ENCODE measurements at regions not wholly inside any gene's neighbourhood (a gene's known extent, or its start where the extent isn't known, plus 50 kb on each side); places are given as distances from the start of the nearest gene placed in this dataset.

GRCh38 chr19:33941133-33941532 lies 144.5 kb downstream of the KCTD15 start:
- DNase-seq (ENCODE audit: low read depth) (no peak), FAIRE-seq (no peak)
- Histone ChIP-seq H3K36me3 (ENCODE audit: control insufficient read depth, insufficient read depth, low read length) (no peaks in the 10 kb centered on the region), H3K27me3 (ENCODE audit: control insufficient read depth, insufficient read depth, low read length) (no peaks in the 10 kb centered on the region), H3K4me3 (ENCODE audit: low read depth, low read length) (no peak overlapping the region)
- no peak for TF ChIP-seq CTCF (IDR thresholded peaks at IDR 0.05; ENCODE audit: insufficient read depth, low read length, severe bottlenecking)

DNA sequence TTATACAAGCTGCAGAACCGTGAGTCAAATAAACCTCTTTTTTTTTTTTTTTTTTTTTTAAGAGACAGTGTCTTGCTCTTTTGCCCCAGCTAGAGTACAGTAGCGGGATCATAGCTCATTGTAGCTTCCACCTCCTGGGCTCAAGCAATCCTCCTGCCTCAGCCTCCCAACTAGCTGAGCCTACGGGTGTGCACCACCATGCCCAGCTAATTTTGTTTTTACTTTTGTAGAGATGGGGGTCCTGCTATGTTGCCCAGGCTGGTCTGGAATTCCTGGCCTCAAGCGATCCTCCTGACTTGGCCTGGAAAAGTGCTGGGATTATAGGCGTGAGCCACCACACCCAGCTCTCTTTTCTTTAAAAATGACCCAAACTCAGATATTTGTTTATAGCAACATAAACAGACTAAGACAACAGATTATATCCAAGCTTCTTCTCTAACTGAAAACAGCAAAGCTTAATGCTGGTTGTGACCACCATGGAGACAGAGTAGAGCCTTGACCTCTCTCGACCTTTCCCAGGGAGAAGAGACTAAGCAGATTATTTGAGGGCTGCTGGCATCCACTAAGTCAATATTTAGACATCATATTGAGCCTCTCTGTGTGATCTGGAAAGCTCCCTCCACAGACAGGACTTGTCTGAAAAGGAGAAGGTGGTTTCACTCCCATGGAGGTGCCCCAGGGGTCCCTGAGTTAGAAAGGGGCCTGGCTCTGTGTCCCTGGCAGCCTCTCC lies 150.0 kb downstream of the KCTD15 start:
- FAIRE-seq = no peak
- Histone ChIP-seq H3K36me3 (ENCODE audit: control insufficient read depth, insufficient read depth, low read length) (no peaks in the 10 kb centered on the region), H3K4me3 (ENCODE audit: low read depth, low read length) (no peak overlapping the region), H3K27me3 (ENCODE audit: control insufficient read depth, insufficient read depth, low read length) (no peaks in the 10 kb centered on the region)
- DNase-seq (ENCODE audit: low read depth) = no peak
- no peak for TF ChIP-seq CTCF (IDR thresholded peaks at IDR 0.05; ENCODE audit: insufficient read depth, low read length, severe bottlenecking)

DNA sequence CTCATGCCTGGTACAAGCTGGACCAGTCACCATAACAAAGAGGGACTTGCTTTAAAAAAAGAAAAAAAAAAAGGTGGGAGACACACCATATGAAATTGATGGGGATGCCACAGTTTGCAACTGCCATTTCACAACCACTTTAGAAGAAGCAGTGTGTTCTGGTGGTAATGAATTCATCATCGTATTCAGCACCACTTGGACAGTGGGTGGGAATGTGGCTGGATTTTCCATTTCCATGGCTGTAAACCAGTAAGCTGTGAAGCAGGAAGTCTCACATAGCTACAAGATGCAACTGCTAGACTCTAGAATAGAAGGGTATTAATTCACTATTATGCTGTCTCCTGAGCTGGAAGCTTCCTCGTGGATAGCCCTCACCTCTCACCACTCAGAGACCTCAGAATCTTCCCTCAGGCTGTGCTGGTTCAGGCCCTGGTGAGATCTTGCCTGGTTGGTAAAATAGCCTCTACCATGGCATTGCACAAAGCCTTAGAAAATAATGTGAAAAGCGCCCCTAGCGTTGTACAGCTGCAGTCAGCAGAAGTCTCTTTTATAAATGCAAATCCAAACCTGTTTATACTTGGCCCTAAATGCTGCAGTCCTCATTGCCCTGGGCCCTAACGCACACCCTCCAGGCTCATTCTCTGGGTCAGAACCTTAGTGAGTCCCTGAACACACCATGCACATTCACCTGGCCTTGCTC lies 150.7 kb downstream of the KCTD15 start:
- FAIRE-seq = peak; percentile 89
- peak; percentile 1 for DNase-seq (ENCODE audit: low read depth)
- Histone ChIP-seq H3K4me3 (ENCODE audit: low read depth, low read length) (no peak overlapping the region), H3K36me3 (ENCODE audit: control insufficient read depth, insufficient read depth, low read length) (no peaks in the 10 kb centered on the region), H3K27me3 (ENCODE audit: control insufficient read depth, insufficient read depth, low read length) (no peaks in the 10 kb centered on the region)
- TF ChIP-seq CTCF (IDR thresholded peaks at IDR 0.05; ENCODE audit: insufficient read depth, low read length, severe bottlenecking) = peak; percentile 23

GRCh38 chr19:33948651-33949335 lies 152.1 kb downstream of the KCTD15 start:
- Histone ChIP-seq H3K4me3 (ENCODE audit: low read depth, low read length) (no peak overlapping the region), H3K27me3 (ENCODE audit: control insufficient read depth, insufficient read depth, low read length) (no peaks in the 10 kb centered on the region), H3K36me3 (ENCODE audit: control insufficient read depth, insufficient read depth, low read length) (no peaks in the 10 kb centered on the region)
- DNase-seq (ENCODE audit: low read depth) (no peak), FAIRE-seq (peak; percentile 50)
- TF ChIP-seq CTCF (IDR thresholded peaks at IDR 0.05; ENCODE audit: insufficient read depth, low read length, severe bottlenecking) = no peak

DNA sequence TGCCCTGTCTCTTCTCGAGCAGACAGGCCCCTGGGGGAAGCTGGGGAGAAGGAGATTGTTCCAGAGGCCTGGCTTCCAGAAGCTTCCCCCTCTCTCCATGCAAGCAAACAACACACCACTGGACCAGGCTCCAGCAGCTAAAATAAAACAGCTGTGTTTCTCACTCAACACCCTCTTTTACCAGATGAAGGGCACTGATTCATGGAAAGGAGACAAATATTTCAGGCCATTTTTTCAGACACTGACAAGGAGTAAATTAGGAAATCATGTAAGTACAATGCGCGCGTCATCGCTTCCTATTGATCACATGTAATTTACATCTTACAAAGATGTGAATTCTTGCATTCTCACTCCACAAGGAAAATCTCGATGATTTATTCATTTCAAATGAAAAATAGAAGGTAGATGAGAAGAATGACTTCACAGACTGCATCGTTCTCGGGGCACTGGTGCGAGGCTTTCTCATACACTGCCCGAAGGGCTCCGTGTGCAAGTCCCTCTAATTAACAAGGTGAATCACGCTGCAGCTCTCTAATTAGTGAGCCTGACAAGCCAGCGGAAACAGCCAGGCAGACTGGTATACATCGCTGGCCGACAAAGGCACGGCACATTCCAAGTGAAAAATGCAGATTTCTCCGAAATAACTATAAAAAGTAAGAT lies 153.6 kb downstream of the KCTD15 start:
- no peaks in the 10 kb centered on the region for H3K27me3 ChIP-seq (ENCODE audit: control insufficient read depth, insufficient read depth, low read length)
- DNase-seq (ENCODE audit: low read depth) (no peak), FAIRE-seq (no peak)
- TF ChIP-seq CTCF (IDR thresholded peaks at IDR 0.05; ENCODE audit: insufficient read depth, low read length, severe bottlenecking) = no peak
- no peaks in the 10 kb centered on the region for H3K36me3 ChIP-seq (ENCODE audit: control insufficient read depth, insufficient read depth, low read length)
- no peak overlapping the region for H3K4me3 ChIP-seq (ENCODE audit: low read depth, low read length)

Measured in bronchial epithelial cell (primary cell).